IMR-90 (cell line): ENCODE measurements at regions not wholly inside any gene's neighbourhood (a gene's known extent, or its start where the extent isn't known, plus 50 kb on each side); places are given as distances from the start of the nearest gene placed in this dataset.

Source experiments
- ATAC-seq: fragments of 200-7000 bp; cut with Tn5 transposase; 2 replicates; pipeline ENCODE4 v1.9.1; 2020; ENCODE audit warnings: low read depth, mild to moderate bottlenecking, moderate library complexity
- BruUV-seq: library from RNA; stranded (reverse); fragments of 400-500 nt; replicated peaks from 2 replicates; lab custom pipeline; 2021; lab: Mats Ljungman, UMichigan
- CTCF ChIA-PET: fragments of 300-600 bp; formaldehyde crosslinking; extraction: SDS; loops from one replicate; lab custom pipeline; 2021; ENCODE audit warnings: antibody characterized with exemption; lab: Yijun Ruan, JAX
- POLR2A ChIA-PET: fragments of 300-600 bp; sonication (Branson Sonifier 250); formaldehyde crosslinking; loops from one replicate; lab custom pipeline; 2022; ENCODE audit warnings: antibody characterized with exemption; ENCODE audit not compliant: unreplicated experiment; lab: Charles Lee
- DNase-seq: peaks from one replicate; pipeline ENCODE4 v3.0.0; 2013
- H2AFZ ChIP-seq: replicated peaks from 2 replicates; pipeline ENCODE3; 2013; ENCODE audit warnings: low read length, mild to moderate bottlenecking; ENCODE audit not compliant: poor library complexity
- H2AK5ac ChIP-seq: 2 replicates; pipeline ENCODE4 v1.6.1; 2013; ENCODE audit warnings: low read depth, low read length, inconsistent platforms
- H2AK9ac ChIP-seq: replicated peaks from 2 replicates; pipeline ENCODE3; 2013; ENCODE audit warnings: mild to moderate bottlenecking, low read depth, low read length, moderate library complexity; ENCODE audit not compliant: poor library complexity
- H2BK120ac ChIP-seq: 2 replicates; pipeline ENCODE4 v1.6.1; 2013; ENCODE audit warnings: low read depth, low read length, inconsistent platforms
- H2BK15ac ChIP-seq: 3 replicates; pipeline ENCODE4 v1.6.1; 2013; ENCODE audit warnings: low read depth, low read length, inconsistent platforms
- H2BK20ac ChIP-seq: 2 replicates; pipeline ENCODE4 v1.6.1; 2013; ENCODE audit warnings: low read depth, mild to moderate bottlenecking, inconsistent platforms, low read length, moderate library complexity
- H2BK5ac ChIP-seq: 2 replicates; pipeline ENCODE4 v1.6.1; 2013; ENCODE audit warnings: mild to moderate bottlenecking, low read depth, low read length, inconsistent platforms; ENCODE audit not compliant: poor library complexity, severe bottlenecking
- H3K14ac ChIP-seq: replicated peaks from 2 replicates; pipeline ENCODE4 v1.6.1; 2013; ENCODE audit warnings: low read depth, low read length, inconsistent platforms
- H3K18ac ChIP-seq: 2 replicates; pipeline ENCODE4 v1.6.1; 2013; ENCODE audit warnings: low read depth, low read length, control low read depth
- H3K23ac ChIP-seq: 2 replicates; pipeline ENCODE4 v1.6.1; 2013; ENCODE audit warnings: low read depth, low read length, inconsistent platforms
- H3K27ac ChIP-seq: 2 replicates; pipeline ENCODE4 v1.5.1; 2013; ENCODE audit warnings: mild to moderate bottlenecking, control low read depth, low read length; ENCODE audit not compliant: insufficient read depth
- H3K27me3 ChIP-seq: 2 replicates; pipeline ENCODE4 v1.6.1; 2013; ENCODE audit warnings: low read length; ENCODE audit not compliant: control insufficient read depth, insufficient read depth
- H3K36me3 ChIP-seq: 2 replicates; pipeline ENCODE4 v1.6.1; 2013; ENCODE audit warnings: low read length, mixed read lengths; ENCODE audit not compliant: control insufficient read depth, insufficient read depth
- H3K4ac ChIP-seq: 2 replicates; pipeline ENCODE4 v1.6.1; 2013; ENCODE audit warnings: low read depth, low read length, inconsistent platforms
- H3K4me1 ChIP-seq: 2 replicates; pipeline ENCODE4 v1.6.1; 2013; ENCODE audit warnings: low read length, mixed read lengths; ENCODE audit not compliant: control insufficient read depth, insufficient read depth
- H3K4me2 ChIP-seq: 2 replicates; pipeline ENCODE4 v1.6.1; 2013; ENCODE audit warnings: low read depth, mild to moderate bottlenecking, control low read depth, low read length, moderate library complexity
- H3K4me3 ChIP-seq: 2 replicates; pipeline ENCODE4 v1.5.1; 2013; ENCODE audit warnings: low read depth, mild to moderate bottlenecking, control low read depth, low read length, moderate library complexity; ENCODE audit not compliant: insufficient read depth
- H3K56ac ChIP-seq: 2 replicates; pipeline ENCODE4 v1.6.1; 2013; ENCODE audit warnings: low read length, inconsistent platforms; ENCODE audit not compliant: insufficient read depth; ENCODE audit errors: extremely low read depth
- H3K79me1 ChIP-seq, 2 experiments: 2 replicates each; pipeline ENCODE4 v1.6.1; 2013; ENCODE audit warnings: low read length in 2 of 2, inconsistent platforms in 1 of 2, low read depth in 1 of 2
- H3K9ac ChIP-seq: 2 replicates; pipeline ENCODE4 v1.6.1; 2013; ENCODE audit warnings: low read depth, low read length, control low read depth
- H3K9me1 ChIP-seq: 2 replicates; pipeline ENCODE4 v1.6.1; 2013; ENCODE audit warnings: low read length, inconsistent platforms; ENCODE audit not compliant: insufficient read depth
- H3K9me3 ChIP-seq: 2 replicates; pipeline ENCODE4 v1.6.1; 2013; ENCODE audit warnings: low read length; ENCODE audit not compliant: control insufficient read depth, insufficient read depth
- H4K20me1 ChIP-seq: 2 replicates; pipeline ENCODE4 v1.6.1; 2013; ENCODE audit warnings: low read length, inconsistent platforms; ENCODE audit not compliant: insufficient read depth
- H4K5ac ChIP-seq: 2 replicates; pipeline ENCODE4 v1.6.1; 2013; ENCODE audit warnings: mild to moderate bottlenecking, low read depth, low read length, control low read depth
- H4K8ac ChIP-seq, 2 experiments: 2 replicates each; pipeline ENCODE4 v1.6.1; 2013; ENCODE audit warnings: low read depth in 2 of 2, low read length in 2 of 2, control low read depth in 1 of 2, inconsistent platforms in 1 of 2
- H4K91ac ChIP-seq: 2 replicates; pipeline ENCODE4 v1.6.1; 2013; ENCODE audit warnings: low read depth, low read length, inconsistent platforms; ENCODE audit not compliant: insufficient read depth
- BHLHE40 ChIP-seq: fragments of 150-350 bp; IDR thresholded peaks from 2 replicates; pipeline ENCODE4 v1.6.1; 2016; ENCODE audit warnings: mild to moderate bottlenecking, low read depth, low read length
- CEBPB ChIP-seq: IDR thresholded peaks from 2 replicates; pipeline ENCODE4 v1.6.1; 2012; ENCODE audit warnings: low read depth, low read length, improper control_type of control experiment
- CHD1 ChIP-seq: IDR thresholded peaks from 2 replicates; pipeline ENCODE4 v1.6.1; 2012; ENCODE audit warnings: low read depth, low read length, improper control_type of control experiment
- CTCF ChIP-seq: conservative IDR thresholded peaks from 2 replicates; pipeline ENCODE4 v1.5.1; 2012; ENCODE audit warnings: mild to moderate bottlenecking, low read depth, low read length, improper control_type of control experiment
- FOS ChIP-seq: fragments of 150-350 bp; IDR thresholded peaks from 2 replicates; pipeline ENCODE4 v1.6.1; 2016; ENCODE audit warnings: low read depth, low read length
- MXI1 ChIP-seq: IDR thresholded peaks from 2 replicates; pipeline ENCODE4 v1.6.1; 2012; ENCODE audit warnings: low read depth, mild to moderate bottlenecking, low read length, moderate library complexity, borderline replicate concordance
- NFE2L2 ChIP-seq: fragments of 150-350 bp; IDR thresholded peaks from 2 replicates; pipeline ENCODE4 v1.6.1; 2016; ENCODE audit warnings: low read depth, mild to moderate bottlenecking, low read length
- RAD21 ChIP-seq: IDR thresholded peaks from 2 replicates; pipeline ENCODE4 v1.6.1; 2012; ENCODE audit warnings: low read length, improper control_type of control experiment
- RCOR1 ChIP-seq: IDR thresholded peaks from 2 replicates; pipeline ENCODE4 v1.6.1; 2012; ENCODE audit warnings: mild to moderate bottlenecking, low read length, improper control_type of control experiment; ENCODE audit not compliant: insufficient replicate concordance
- RFX5 ChIP-seq: IDR thresholded peaks from 2 replicates; pipeline ENCODE4 v1.8.0; 2012; ENCODE audit warnings: low read depth, mild to moderate bottlenecking, low read length, moderate library complexity
- USF2 ChIP-seq: fragments of 150-350 bp; IDR thresholded peaks from 2 replicates; pipeline ENCODE4 v1.6.1; 2017; ENCODE audit warnings: mild to moderate bottlenecking, antibody characterized with exemption, low read length, low read depth
- dilution Hi-C: fragments of 300-500 bp; cut with HindIII; formaldehyde crosslinking; loops from one replicate; pipeline ENCODE4 v1.14.3; 2018; ENCODE audit warnings: low sequenced_read_pairs; ENCODE audit not compliant: unreplicated experiment
- in situ Hi-C: fragments of 300-500 bp; cut with MboI; formaldehyde crosslinking; loops from 3 replicates; pipeline ENCODE4 v1.14.3; 2019; ENCODE audit warnings: low sequenced_read_pairs, inconsistent platforms, mixed read lengths
- intact Hi-C: fragments of 100-400 bp; cut with micrococcal nuclease; formaldehyde crosslinking; loops from 2 replicates; pipeline ENCODE4 v1.10.0; 2022

DNA sequence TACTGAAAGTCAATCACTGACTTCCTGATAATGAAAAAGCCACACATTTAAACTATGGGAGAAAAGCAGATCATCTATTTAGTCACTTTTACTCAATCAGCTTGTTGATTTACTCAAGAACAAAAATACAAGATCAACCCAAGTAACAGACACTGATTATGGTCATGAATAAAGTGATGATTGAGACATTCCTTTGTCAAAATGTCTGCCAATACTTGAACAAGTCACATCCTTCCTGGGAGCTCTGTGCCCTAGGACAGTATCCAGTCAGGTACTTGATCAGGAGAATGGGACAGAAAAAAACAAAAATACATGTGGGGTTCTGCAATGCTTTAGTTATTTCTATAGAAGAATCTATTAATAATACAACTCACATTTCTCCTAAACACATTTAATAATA lies 150.0 kb upstream of the NEBL start:
- no peak overlapping the region for H4K5ac ChIP-seq
- H2AFZ ChIP-seq, result no peak overlapping the region
- no peak overlapping the region for H3K23ac ChIP-seq
- no peak overlapping the region for H3K56ac ChIP-seq
- dilution Hi-C loops, result no loop called here
- H2BK5ac ChIP-seq, result no peak overlapping the region
- no peak overlapping the region for H3K4me3 ChIP-seq
- in situ Hi-C loops, result no loop called here
- H3K27ac ChIP-seq, result no peak overlapping the region
- ChIA-PET POLR2A (no interaction called here), CTCF (no interaction called here)
- no peak overlapping the region for H3K4me2 ChIP-seq
- DNase-seq (no peak), ATAC-seq (no peak)
- H2AK9ac ChIP-seq, result no peak overlapping the region
- intact Hi-C loops, result no loop called here
- no peaks in the 10 kb centered on the region for H3K36me3 ChIP-seq
- H2AK5ac ChIP-seq, result no peak overlapping the region
- no peak overlapping the region for H3K9ac ChIP-seq
- H3K4me1 ChIP-seq, result no peaks in the 10 kb centered on the region
- H3K9me1 ChIP-seq, result no peaks in the 10 kb centered on the region
- H2BK20ac ChIP-seq, result no peak overlapping the region
- TF ChIP-seq RFX5, result no peak
- TF ChIP-seq MXI1, result no peak
- TF ChIP-seq RAD21, result no peak
- no peak for TF ChIP-seq CHD1
- no peak for TF ChIP-seq NFE2L2
- TF ChIP-seq USF2, result no peak
- no peak for TF ChIP-seq CTCF
- no peak for TF ChIP-seq BHLHE40
- no peak for TF ChIP-seq CEBPB
- TF ChIP-seq RCOR1, result no peak
- TF ChIP-seq FOS, result no peak
- H3K18ac ChIP-seq, result no peak overlapping the region
- no TSS peak for BruUV-seq
- no peak overlapping the region for H4K91ac ChIP-seq
- H3K14ac ChIP-seq, result no peak overlapping the region
- no peaks in the 10 kb centered on the region for H3K27me3 ChIP-seq
- no peak overlapping the region for H4K8ac ChIP-seq
- no peak overlapping the region for H2BK120ac ChIP-seq
- no peaks in the 10 kb centered on the region for H3K79me1 ChIP-seq
- no peaks in the 10 kb centered on the region; the same call in 1 of the 2 replicates for H3K9me3 ChIP-seq
- no peak overlapping the region for H2BK15ac ChIP-seq
- no peak overlapping the region for H3K4ac ChIP-seq
- H4K20me1 ChIP-seq, result no peaks in the 10 kb centered on the region
